ENCODE measurements at regions not wholly inside any gene's neighbourhood (a gene's known extent, or its start where the extent isn't known, plus 50 kb on each side); places are given as distances from the start of the nearest gene placed in this dataset.

- H3K4me1 Mint-ChIP-seq (ENCODE audit: low read depth) = no peaks in the 10 kb centered on the region
- H3K36me3 Mint-ChIP-seq (ENCODE audit: low read depth) = no peaks in the 10 kb centered on the region
- H3K27ac Mint-ChIP-seq = no peak overlapping the region
- no peaks in the 10 kb centered on the region for H3K27me3 Mint-ChIP-seq (ENCODE audit: low read depth)
- no peak for DNase-seq (ENCODE audit: low spot score)
- H3K9me3 Mint-ChIP-seq = no peaks in the 10 kb centered on the region
- no peak overlapping the region for H3K4me3 Mint-ChIP-seq
These were observed 83.2 kb upstream of the FAT1 start for GRCh38 chr4:186806679-186807421.

- Mint-ChIP-seq H3K4me1 (ENCODE audit: low read depth) (no peaks in the 10 kb centered on the region), H3K4me3 (no peak overlapping the region), H3K9me3 (peaks cover 7% of the 10 kb centered on the region), H3K27me3 (ENCODE audit: low read depth) (no peaks in the 10 kb centered on the region), H3K36me3 (ENCODE audit: low read depth) (no peaks in the 10 kb centered on the region), H3K27ac (no peak overlapping the region)
- DNase-seq (ENCODE audit: low spot score) = no peak
These were observed 84.4 kb upstream of the FAT1 start for GRCh38 chr4:186807808-186808629.

- no peak overlapping the region for H3K27ac Mint-ChIP-seq
- no peaks in the 10 kb centered on the region for H3K36me3 Mint-ChIP-seq (ENCODE audit: low read depth)
- peaks cover 7% of the 10 kb centered on the region for H3K9me3 Mint-ChIP-seq
- no peaks in the 10 kb centered on the region for H3K27me3 Mint-ChIP-seq (ENCODE audit: low read depth)
- H3K4me3 Mint-ChIP-seq = no peak overlapping the region
- no peak for DNase-seq (ENCODE audit: low spot score)
- no peaks in the 10 kb centered on the region for H3K4me1 Mint-ChIP-seq (ENCODE audit: low read depth)
These were observed 85.0 kb upstream of the FAT1 start for GRCh38 chr4:186808630-186809018.

GRCh38 chr4:186809070-186809469 lies 85.4 kb upstream of the FAT1 start:
- DNase-seq (ENCODE audit: low spot score) = no peak
- no peaks in the 10 kb centered on the region for H3K36me3 Mint-ChIP-seq (ENCODE audit: low read depth)
- no peak overlapping the region for H3K27ac Mint-ChIP-seq
- peaks cover 7% of the 10 kb centered on the region for H3K9me3 Mint-ChIP-seq
- H3K27me3 Mint-ChIP-seq (ENCODE audit: low read depth) = no peaks in the 10 kb centered on the region
- H3K4me3 Mint-ChIP-seq = no peak overlapping the region
- H3K4me1 Mint-ChIP-seq (ENCODE audit: low read depth) = no peaks in the 10 kb centered on the region

GRCh38 chr4:186810613-186811150 lies 87.0 kb upstream of the FAT1 start:
- H3K4me3 Mint-ChIP-seq = no peak overlapping the region
- no peak for DNase-seq (ENCODE audit: low spot score)
- no peaks in the 10 kb centered on the region for H3K27me3 Mint-ChIP-seq (ENCODE audit: low read depth)
- no peaks in the 10 kb centered on the region for H3K36me3 Mint-ChIP-seq (ENCODE audit: low read depth)
- peaks cover 7% of the 10 kb centered on the region for H3K9me3 Mint-ChIP-seq
- no peaks in the 10 kb centered on the region for H3K4me1 Mint-ChIP-seq (ENCODE audit: low read depth)
- H3K27ac Mint-ChIP-seq = no peak overlapping the region

GRCh38 chr4:186812592-186812991 lies 88.9 kb upstream of the FAT1 start:
- H3K36me3 Mint-ChIP-seq (ENCODE audit: low read depth) = no peaks in the 10 kb centered on the region
- no peak for DNase-seq (ENCODE audit: low spot score)
- H3K27me3 Mint-ChIP-seq (ENCODE audit: low read depth) = no peaks in the 10 kb centered on the region
- H3K27ac Mint-ChIP-seq = no peak overlapping the region
- H3K4me3 Mint-ChIP-seq = no peak overlapping the region
- H3K4me1 Mint-ChIP-seq (ENCODE audit: low read depth) = no peaks in the 10 kb centered on the region
- peaks cover 7% of the 10 kb centered on the region for H3K9me3 Mint-ChIP-seq

- Mint-ChIP-seq H3K27ac (no peak overlapping the region), H3K4me1 (ENCODE audit: low read depth) (no peaks in the 10 kb centered on the region), H3K4me3 (no peak overlapping the region), H3K27me3 (ENCODE audit: low read depth) (no peaks in the 10 kb centered on the region), H3K36me3 (ENCODE audit: low read depth) (no peaks in the 10 kb centered on the region), H3K9me3 (peaks cover 7% of the 10 kb centered on the region)
- DNase-seq (ENCODE audit: low spot score) = no peak
These were observed 89.9 kb upstream of the FAT1 start for GRCh38 chr4:186813377-186814068.

GRCh38 chr4:186814535-186815070 lies 90.9 kb upstream of the FAT1 start:
- Mint-ChIP-seq H3K4me1 (ENCODE audit: low read depth) (no peaks in the 10 kb centered on the region), H3K27ac (no peak overlapping the region), H3K9me3 (peaks cover 7% of the 10 kb centered on the region), H3K27me3 (ENCODE audit: low read depth) (no peaks in the 10 kb centered on the region), H3K36me3 (ENCODE audit: low read depth) (no peaks in the 10 kb centered on the region), H3K4me3 (no peak overlapping the region)
- DNase-seq (ENCODE audit: low spot score) = no peak

- H3K27ac Mint-ChIP-seq = no peak overlapping the region
- H3K36me3 Mint-ChIP-seq (ENCODE audit: low read depth) = no peaks in the 10 kb centered on the region
- DNase-seq (ENCODE audit: low spot score) = no peak
- H3K4me3 Mint-ChIP-seq = no peak overlapping the region
- H3K27me3 Mint-ChIP-seq (ENCODE audit: low read depth) = no peaks in the 10 kb centered on the region
- H3K4me1 Mint-ChIP-seq (ENCODE audit: low read depth) = no peaks in the 10 kb centered on the region
- H3K9me3 Mint-ChIP-seq = no peaks in the 10 kb centered on the region
These were observed 95.9 kb upstream of the FAT1 start for GRCh38 chr4:186819342-186820086.

GRCh38 chr4:186820391-186820891 lies 96.8 kb upstream of the FAT1 start:
- H3K9me3 Mint-ChIP-seq = no peaks in the 10 kb centered on the region
- H3K27ac Mint-ChIP-seq = no peak overlapping the region
- H3K36me3 Mint-ChIP-seq (ENCODE audit: low read depth) = no peaks in the 10 kb centered on the region
- no peaks in the 10 kb centered on the region for H3K27me3 Mint-ChIP-seq (ENCODE audit: low read depth)
- no peaks in the 10 kb centered on the region for H3K4me1 Mint-ChIP-seq (ENCODE audit: low read depth)
- H3K4me3 Mint-ChIP-seq = no peak overlapping the region
- DNase-seq (ENCODE audit: low spot score) = no peak

- Mint-ChIP-seq H3K4me1 (ENCODE audit: low read depth) (no peaks in the 10 kb centered on the region), H3K36me3 (ENCODE audit: low read depth) (no peaks in the 10 kb centered on the region), H3K4me3 (no peak overlapping the region), H3K27me3 (ENCODE audit: low read depth) (no peaks in the 10 kb centered on the region), H3K9me3 (peaks cover 4% of the 10 kb centered on the region), H3K27ac (no peak overlapping the region)
- no peak for DNase-seq (ENCODE audit: low spot score)
These were observed 100.3 kb upstream of the FAT1 start for GRCh38 chr4:186823989-186824388.

GRCh38 chr4:186825069-186825468 lies 101.4 kb upstream of the FAT1 start:
- Mint-ChIP-seq H3K27ac (no peak overlapping the region), H3K9me3 (peaks cover 10% of the 10 kb centered on the region), H3K36me3 (ENCODE audit: low read depth) (no peaks in the 10 kb centered on the region), H3K4me1 (ENCODE audit: low read depth) (no peaks in the 10 kb centered on the region), H3K27me3 (ENCODE audit: low read depth) (no peaks in the 10 kb centered on the region), H3K4me3 (no peak overlapping the region)
- no peak for DNase-seq (ENCODE audit: low spot score)

GRCh38 chr4:186826006-186826405 lies 102.3 kb upstream of the FAT1 start:
- no peak for DNase-seq (ENCODE audit: low spot score)
- no peaks in the 10 kb centered on the region for H3K36me3 Mint-ChIP-seq (ENCODE audit: low read depth)

More at GRCh38 chr4:186826006-186826405, 102.3 kb upstream of the FAT1 start:
- Mint-ChIP-seq H3K4me1 (ENCODE audit: low read depth) (no peaks in the 10 kb centered on the region), H3K27ac (no peak overlapping the region), H3K27me3 (ENCODE audit: low read depth) (no peaks in the 10 kb centered on the region), H3K9me3 (peaks cover 14% of the 10 kb centered on the region), H3K4me3 (no peak overlapping the region)

All from T-helper 2 cell treated with Interferon-gamma antibody and Interleukin-4, amounts not matched to agents 5 μg/mL and 100 μg/mL, for 36 hours (primary cell).